Astrocyte (in vitro differentiated cells and primary cell): ENCODE measurements at regions not wholly inside any gene's neighbourhood (a gene's known extent, or its start where the extent isn't known, plus 50 kb on each side); places are given as distances from the start of the nearest gene placed in this dataset.

Source experiments
- DNase-seq: peaks from one replicate; pipeline ENCODE4 v3.0.0-alpha.2; 2010; ENCODE audit warnings: low read depth
- FAIRE-seq: peaks from 2 replicates; lab custom pipeline; 2011; peaks lifted over from hg19 to GRCh38; lab: Jason Lieb, UNC
- H2AFZ ChIP-seq: 2 replicates; pipeline ENCODE4 v1.6.0; 2012; ENCODE audit warnings: low read depth, low read length, inconsistent platforms
- H3K27ac ChIP-seq: 2 replicates; pipeline ENCODE4 v1.5.1; 2011; ENCODE audit warnings: low read depth, low read length, inconsistent platforms
- H3K27me3 ChIP-seq: 2 replicates; pipeline ENCODE4 v1.6.0; 2011; ENCODE audit warnings: low read length, inconsistent platforms; ENCODE audit not compliant: insufficient read depth
- H3K36me3 ChIP-seq: 2 replicates; pipeline ENCODE4 v1.5.1; 2011; ENCODE audit warnings: low read length, inconsistent platforms; ENCODE audit not compliant: insufficient read depth
- H3K4me1 ChIP-seq: 2 replicates; pipeline ENCODE4 v1.5.1; 2011; ENCODE audit warnings: low read length, inconsistent platforms; ENCODE audit not compliant: insufficient read depth
- H3K4me2 ChIP-seq: 2 replicates; pipeline ENCODE4 v1.6.0; 2012; ENCODE audit warnings: low read length, inconsistent platforms
- H3K4me3 ChIP-seq: 2 replicates; pipeline ENCODE4 v1.5.1; 2011; ENCODE audit warnings: low read depth, mild to moderate bottlenecking, low read length, inconsistent platforms; ENCODE audit not compliant: insufficient read depth
- H3K79me2 ChIP-seq: 2 replicates; pipeline ENCODE4 v1.6.0; 2012; ENCODE audit warnings: mild to moderate bottlenecking, low read length, inconsistent platforms; ENCODE audit not compliant: insufficient read depth
- H3K9ac ChIP-seq: 2 replicates; pipeline ENCODE4 v1.6.0; 2012; ENCODE audit warnings: mild to moderate bottlenecking, low read length, inconsistent platforms
- H3K9me3 ChIP-seq: 2 replicates; pipeline ENCODE4 v1.5.1; 2012; ENCODE audit warnings: low read depth, mild to moderate bottlenecking, low read length, inconsistent platforms; ENCODE audit not compliant: insufficient read depth
- H4K20me1 ChIP-seq: 2 replicates; pipeline ENCODE4 v1.6.0; 2012; ENCODE audit warnings: low read length, inconsistent platforms; ENCODE audit not compliant: insufficient read depth
- H3K27ac Mint-ChIP-seq: one replicate; pipeline ENCODE4 v1.8.0; 2021; ENCODE audit warnings: mild to moderate bottlenecking, mixed read lengths; ENCODE audit not compliant: unreplicated experiment
- H3K27me3 Mint-ChIP-seq: one replicate; pipeline ENCODE4 v1.8.0; 2021; ENCODE audit warnings: low read depth, mixed read lengths; ENCODE audit not compliant: unreplicated experiment
- H3K36me3 Mint-ChIP-seq: one replicate; pipeline ENCODE4 v1.8.0; 2021; ENCODE audit warnings: low read depth, mixed read lengths; ENCODE audit not compliant: unreplicated experiment
- H3K4me1 Mint-ChIP-seq: one replicate; pipeline ENCODE4 v1.8.0; 2021; ENCODE audit warnings: low read depth, mixed read lengths; ENCODE audit not compliant: unreplicated experiment
- H3K4me3 Mint-ChIP-seq: one replicate; pipeline ENCODE4 v1.8.0; 2021; ENCODE audit warnings: mild to moderate bottlenecking, moderate library complexity, mixed read lengths; ENCODE audit not compliant: unreplicated experiment
- H3K9me3 Mint-ChIP-seq: one replicate; pipeline ENCODE4 v1.8.0; 2021; ENCODE audit warnings: mild to moderate bottlenecking, mixed read lengths; ENCODE audit not compliant: unreplicated experiment
- CTCF ChIP-seq: IDR thresholded peaks from 2 replicates; pipeline ENCODE4 v1.5.1; 2011; ENCODE audit warnings: low read depth, mild to moderate bottlenecking, inconsistent platforms, low read length, moderate library complexity; ENCODE audit not compliant: insufficient read depth
- EZH2 ChIP-seq: IDR thresholded peaks from 2 replicates; pipeline ENCODE4 v1.6.1; 2012; ENCODE audit warnings: mild to moderate bottlenecking, low read length, inconsistent platforms; ENCODE audit not compliant: insufficient read depth

GRCh38 chr2:64289737-64290136 is 145.5 kb upstream of the PELI1 start:
- Histone ChIP-seq H3K27ac (no peak overlapping the region), H3K27me3 (peaks cover 4% of the 10 kb centered on the region), H3K4me3 (no peak overlapping the region), H3K9ac (no peak overlapping the region), H3K36me3 (no peaks in the 10 kb centered on the region), H4K20me1 (no peaks in the 10 kb centered on the region), H3K4me1 (peaks cover 16% of the 10 kb centered on the region), H3K9me3 (no peaks in the 10 kb centered on the region), H3K79me2 (no peaks in the 10 kb centered on the region), H2AFZ (no peak overlapping the region), H3K4me2 (no peak overlapping the region)
- no peak for FAIRE-seq
- peaks cover 6% of the 10 kb centered on the region for H3K4me1 Mint-ChIP-seq
- no peak overlapping the region for H3K4me3 Mint-ChIP-seq
- H3K9me3 Mint-ChIP-seq: no peaks in the 10 kb centered on the region
- no peak overlapping the region for H3K27ac Mint-ChIP-seq
- peaks cover 1% of the 10 kb centered on the region for H3K27me3 Mint-ChIP-seq
- TF ChIP-seq EZH2 (no peak), CTCF (no peak)
- no peak for DNase-seq
- H3K36me3 Mint-ChIP-seq: no peaks in the 10 kb centered on the region

- Histone ChIP-seq H3K36me3 (no peaks in the 10 kb centered on the region), H3K4me3 (no peak overlapping the region), H3K9me3 (no peaks in the 10 kb centered on the region), H3K4me2 (peak overlapping the region; percentile 52), H3K27ac (peak overlapping the region; percentile 13), H3K4me1 (peaks cover 16% of the 10 kb centered on the region), H2AFZ (no peak overlapping the region), H3K27me3 (peaks cover 10% of the 10 kb centered on the region), H3K79me2 (no peaks in the 10 kb centered on the region), H3K9ac (no peak overlapping the region), H4K20me1 (no peaks in the 10 kb centered on the region)
- no peak overlapping the region for H3K4me3 Mint-ChIP-seq
- H3K27ac Mint-ChIP-seq: no peak overlapping the region
- DNase-seq (peak; percentile 66), FAIRE-seq (peak; percentile 58)
- no peak for TF ChIP-seq CTCF
- no peak for TF ChIP-seq EZH2
- peaks cover 2% of the 10 kb centered on the region for H3K9me3 Mint-ChIP-seq
- H3K27me3 Mint-ChIP-seq: peaks cover 6% of the 10 kb centered on the region
- no peaks in the 10 kb centered on the region for H3K36me3 Mint-ChIP-seq
- H3K4me1 Mint-ChIP-seq: peaks cover 8% of the 10 kb centered on the region
These were observed 147.0 kb upstream of the PELI1 start for GRCh38 chr2:64291181-64291580.

- Mint-ChIP-seq H3K9me3 (peaks cover 3% of the 10 kb centered on the region), H3K27ac (no peak overlapping the region), H3K27me3 (peaks cover 12% of the 10 kb centered on the region), H3K4me1 (peaks cover 12% of the 10 kb centered on the region), H3K36me3 (no peaks in the 10 kb centered on the region), H3K4me3 (no peak overlapping the region)
- Histone ChIP-seq H3K4me1 (peaks cover 8% of the 10 kb centered on the region), H3K4me2 (no peak overlapping the region), H3K4me3 (no peak overlapping the region), H3K36me3 (no peaks in the 10 kb centered on the region), H4K20me1 (no peaks in the 10 kb centered on the region), H2AFZ (no peak overlapping the region), H3K27me3 (peaks cover 18% of the 10 kb centered on the region), H3K9me3 (no peaks in the 10 kb centered on the region), H3K79me2 (no peaks in the 10 kb centered on the region), H3K27ac (no peak overlapping the region), H3K9ac (no peak overlapping the region)
- TF ChIP-seq CTCF: no peak
- no peak for TF ChIP-seq EZH2
- FAIRE-seq (no peak), DNase-seq (no peak)
These were observed 151.3 kb upstream of the PELI1 start for GRCh38 chr2:64295326-64296139.
